H9 (cell line): ENCODE measurements at regions not wholly inside any gene's neighbourhood (a gene's known extent, or its start where the extent isn't known, plus 50 kb on each side); places are given as distances from the start of the nearest gene placed in this dataset.
"Not testable (repeated sequence)": the region's sequence is repeated elsewhere in the genome, so short reads cannot be mapped to it uniquely, and the experiment has no call there.

Experiments used
- DNase-seq: peaks from one replicate; pipeline ENCODE4 v3.0.0-alpha.2; 2017
- H2AFZ ChIP-seq: one replicate; pipeline ENCODE4 v1.6.1; 2013; ENCODE audit warnings: mild to moderate bottlenecking, low read length, control low read depth, moderate library complexity
- H2AK5ac ChIP-seq: 2 replicates; pipeline ENCODE4 v1.6.1; 2013; ENCODE audit warnings: low read length, control low read depth, mixed read lengths; ENCODE audit not compliant: insufficient read length
- H2BK120ac ChIP-seq: one replicate; pipeline ENCODE4 v1.6.1; 2013; ENCODE audit warnings: low read depth, mild to moderate bottlenecking, low read length, control low read depth, inconsistent platforms; ENCODE audit not compliant: poor library complexity, severe bottlenecking
- H2BK12ac ChIP-seq: 2 replicates; pipeline ENCODE4 v1.6.1; 2013; ENCODE audit warnings: low read length, control low read depth, mixed read lengths, low read depth; ENCODE audit not compliant: insufficient read length
- H2BK15ac ChIP-seq: 2 replicates; pipeline ENCODE4 v1.6.1; 2013; ENCODE audit warnings: low read depth, low read length, control low read depth
- H2BK20ac ChIP-seq: one replicate; pipeline ENCODE4 v1.6.1; 2013; ENCODE audit warnings: low read depth, mild to moderate bottlenecking, low read length, control low read depth, inconsistent platforms; ENCODE audit not compliant: poor library complexity, severe bottlenecking
- H2BK5ac ChIP-seq: 2 replicates; pipeline ENCODE4 v1.6.1; 2013; ENCODE audit warnings: low read length, control low read depth, mixed read lengths; ENCODE audit not compliant: insufficient read length
- H3K14ac ChIP-seq: 2 replicates; pipeline ENCODE4 v1.6.1; 2013; ENCODE audit warnings: low read length, control low read depth; ENCODE audit not compliant: insufficient read depth
- H3K18ac ChIP-seq: 2 replicates; pipeline ENCODE4 v1.6.1; 2013; ENCODE audit warnings: low read depth, mild to moderate bottlenecking, mixed read lengths, low read length, control low read depth; ENCODE audit not compliant: insufficient read length
- H3K23ac ChIP-seq: 2 replicates; pipeline ENCODE4 v1.6.1; 2013; ENCODE audit warnings: low read length, control low read depth, mixed read lengths, low read depth; ENCODE audit not compliant: insufficient read length
- H3K23me2 ChIP-seq: 2 replicates; pipeline ENCODE4 v1.6.1; 2013; ENCODE audit warnings: low read depth, mild to moderate bottlenecking, mixed read lengths, low read length, control low read depth; ENCODE audit not compliant: insufficient read length, poor library complexity, severe bottlenecking
- H3K27ac ChIP-seq: 2 replicates; pipeline ENCODE4 v1.5.1; 2013; ENCODE audit warnings: low read length, control low read depth, mixed read lengths, low read depth; ENCODE audit not compliant: insufficient read length
- H3K27me3 ChIP-seq: 2 replicates; pipeline ENCODE4 v1.6.1; 2013; ENCODE audit warnings: low read length, control low read depth, inconsistent platforms; ENCODE audit not compliant: insufficient read depth
- H3K4ac ChIP-seq: 2 replicates; pipeline ENCODE4 v1.6.1; 2013; ENCODE audit warnings: low read depth, mild to moderate bottlenecking, control low read depth, inconsistent platforms, low read length, moderate library complexity
- H3K4me1 ChIP-seq: 2 replicates; pipeline ENCODE4 v1.6.1; 2013; ENCODE audit warnings: low read length, control low read depth, inconsistent platforms; ENCODE audit not compliant: insufficient read depth
- H3K4me2 ChIP-seq: 2 replicates; pipeline ENCODE4 v1.6.1; 2013; ENCODE audit warnings: low read length, control low read depth, mixed read lengths; ENCODE audit not compliant: insufficient read length, insufficient read depth
- H3K56ac ChIP-seq: 2 replicates; pipeline ENCODE4 v1.6.1; 2013; ENCODE audit warnings: low read depth, mild to moderate bottlenecking, mixed read lengths, low read length, control low read depth; ENCODE audit not compliant: insufficient read length
- H3K79me1 ChIP-seq: 2 replicates; pipeline ENCODE4 v1.6.1; 2013; ENCODE audit warnings: low read depth, mild to moderate bottlenecking, moderate library complexity, low read length, control low read depth, inconsistent platforms; ENCODE audit not compliant: insufficient read depth, poor library complexity, severe bottlenecking
- H3K79me2 ChIP-seq: 2 replicates; pipeline ENCODE4 v1.6.1; 2013; ENCODE audit warnings: low read length, control low read depth, inconsistent platforms; ENCODE audit not compliant: insufficient read depth
- H3K9ac ChIP-seq: 2 replicates; pipeline ENCODE4 v1.6.1; 2013; ENCODE audit warnings: low read length, control low read depth, mixed read lengths; ENCODE audit not compliant: insufficient read length; ENCODE audit errors: extremely low read depth
- H3K9me3 ChIP-seq: one replicate; pipeline ENCODE4 v1.6.1; 2013; ENCODE audit warnings: low read depth, low read length, inconsistent platforms; ENCODE audit not compliant: control insufficient read depth
- H3T11ph ChIP-seq: one replicate; pipeline ENCODE4 v1.6.1; 2013; ENCODE audit warnings: mild to moderate bottlenecking, low read length, control low read depth, inconsistent platforms
- H4K20me1 ChIP-seq: one replicate; pipeline ENCODE4 v1.6.1; 2013; ENCODE audit not compliant: control insufficient read depth, insufficient read length, insufficient read depth
- H4K5ac ChIP-seq: 2 replicates; pipeline ENCODE4 v1.6.1; 2013; ENCODE audit warnings: low read depth, mild to moderate bottlenecking, mixed read lengths, low read length, control low read depth; ENCODE audit not compliant: insufficient read length
- H4K8ac ChIP-seq: replicated peaks from 2 replicates; pipeline ENCODE4 v1.6.1; 2013; ENCODE audit warnings: low read length, control low read depth, mixed read lengths, low read depth; ENCODE audit not compliant: insufficient read length
- H4K91ac ChIP-seq: 2 replicates; pipeline ENCODE4 v1.6.1; 2013; ENCODE audit warnings: low read depth, mild to moderate bottlenecking, moderate library complexity, mixed read lengths, low read length, control low read depth; ENCODE audit not compliant: insufficient read length
- H3K27ac Mint-ChIP-seq, 3 experiments: 2 replicates in 2 of 3; 3 replicates in 1 of 3; pipeline ENCODE4 v1.8.0; 2020 to 2021; ENCODE audit warnings: mixed read lengths in 3 of 3, mild to moderate bottlenecking in 1 of 3, moderate library complexity in 1 of 3
- H3K27me3 Mint-ChIP-seq: 2 replicates; pipeline ENCODE4 v1.8.0; 2021; ENCODE audit warnings: low read depth, mild to moderate bottlenecking, moderate library complexity, mixed read lengths
- H3K36me3 Mint-ChIP-seq, 3 experiments: 2 replicates in 2 of 3; 3 replicates in 1 of 3; pipeline ENCODE4 v1.8.0; 2020 to 2021; ENCODE audit warnings: low read depth in 3 of 3, mixed read lengths in 3 of 3; ENCODE audit not compliant: insufficient read depth in 1 of 3
- H3K4me1 Mint-ChIP-seq, 2 experiments: 2 replicates each; pipeline ENCODE4 v1.8.0; 2020; ENCODE audit warnings: mixed read lengths in 2 of 2
- H3K4me3 Mint-ChIP-seq, 2 experiments: 2 replicates in 1 of 2; 3 replicates in 1 of 2; pipeline ENCODE4 v1.8.0; 2020 to 2021; ENCODE audit warnings: mild to moderate bottlenecking in 2 of 2, mixed read lengths in 2 of 2, moderate library complexity in 1 of 2
- H3K9me3 Mint-ChIP-seq, 2 experiments: 2 replicates in 1 of 2; 3 replicates in 1 of 2; pipeline ENCODE4 v1.8.0; 2020; ENCODE audit warnings: mild to moderate bottlenecking in 2 of 2, mixed read lengths in 2 of 2, moderate library complexity in 1 of 2
- CTCF ChIP-seq: fragments of 200-600 bp; sonication (generic); conservative IDR thresholded peaks from 3 replicates; pipeline ENCODE4 v1.8.0; 2021; ENCODE audit warnings: antibody characterized with exemption, mild to moderate bottlenecking
- WGBS: extraction: QIAGEN DNeasy Blood & Tissue Kit; methylation state at CpG from one replicate; pipeline ENCODE4 v1.1.7; 2013; ENCODE audit warnings: missing lambda C conversion rate, low lambda C conversion rate, mixed read lengths; ENCODE audit not compliant: insufficient read length; ENCODE audit errors: extremely low coverage; 5-methylcytosine and 5-hydroxymethylcytosine counted together

GRCh38 chr14:88106377-88106776 lies 101.4 kb downstream of the GPR65 start:
- Mint-ChIP-seq H3K27ac (no peak overlapping the region), H3K4me3 (no peak overlapping the region), H3K36me3 (no peaks in the 10 kb centered on the region), H3K4me1 (no peaks in the 10 kb centered on the region; a peak in 1 of 4 replicates), H3K9me3 (peaks cover 0 to 11% of the 10 kb centered on the region in 2 experiments; a peak in 3 of 5 replicates), H3K27me3 (no peaks in the 10 kb centered on the region)
- Histone ChIP-seq H3K14ac (no peak overlapping the region), H4K91ac (no peak overlapping the region), H3K79me2 (no peaks in the 10 kb centered on the region), H2AK5ac (no peak overlapping the region), H2BK120ac (no peak overlapping the region), H3K27ac (no peak overlapping the region), H3K9me3 (no peaks in the 10 kb centered on the region), H4K8ac (no peak overlapping the region), H2BK15ac (no peak overlapping the region), H3K9ac (no peak overlapping the region), H3K23me2 (no peaks in the 10 kb centered on the region), H3K4ac (no peak overlapping the region), H3K4me1 (no peaks in the 10 kb centered on the region), H2BK5ac (no peak overlapping the region), H3K56ac (no peak overlapping the region), H3K23ac (no peak overlapping the region), H3K79me1 (no peaks in the 10 kb centered on the region), H3K27me3 (no peaks in the 10 kb centered on the region), H3T11ph (no peak overlapping the region), H4K5ac (no peak overlapping the region), H2BK20ac (no peak overlapping the region), H4K20me1 (no peaks in the 10 kb centered on the region), H3K18ac (no peak overlapping the region), H3K4me2 (no peak overlapping the region), H2AFZ (no peak overlapping the region), H2BK12ac (no peak overlapping the region)
- no peak for DNase-seq
- TF ChIP-seq CTCF: peak; percentile 16; the same call in 1 of the 3 replicates
- no CpG with 5 or more reads among the region's 4 CpGs for WGBS

GRCh38 chr14:88127669-88128068 lies 122.7 kb downstream of the GPR65 start:
- not testable (repeated sequence) for H2BK5ac ChIP-seq, H3K4me1 ChIP-seq, H3K23me2 ChIP-seq, H4K8ac ChIP-seq, H3K4me3 Mint-ChIP-seq, H2AK5ac ChIP-seq, H2BK15ac ChIP-seq, H3K4me1 Mint-ChIP-seq, H4K20me1 ChIP-seq, H4K5ac ChIP-seq, H3K23ac ChIP-seq, H3K79me1 ChIP-seq, H3K4ac ChIP-seq, H3K27ac Mint-ChIP-seq, H2AFZ ChIP-seq, H3K36me3 Mint-ChIP-seq, H3K27me3 ChIP-seq, H2BK20ac ChIP-seq, H3K9me3 ChIP-seq, H2BK120ac ChIP-seq, DNase-seq, H3K56ac ChIP-seq, H4K91ac ChIP-seq, H3T11ph ChIP-seq, H3K79me2 ChIP-seq, H3K18ac ChIP-seq, H2BK12ac ChIP-seq, H3K27me3 Mint-ChIP-seq, H3K14ac ChIP-seq, H3K9ac ChIP-seq, H3K4me2 ChIP-seq, H3K27ac ChIP-seq
- peaks cover 3 to 13% of the 10 kb centered on the region in 2 experiments; a peak in 4 of 5 replicates for H3K9me3 Mint-ChIP-seq
- no CpG with 5 or more reads among the region's 7 CpGs for WGBS
